ENCODE measurements at regions not wholly inside any gene's neighbourhood (a gene's known extent, or its start where the extent isn't known, plus 50 kb on each side); places are given as distances from the start of the nearest gene placed in this dataset.

DNA sequence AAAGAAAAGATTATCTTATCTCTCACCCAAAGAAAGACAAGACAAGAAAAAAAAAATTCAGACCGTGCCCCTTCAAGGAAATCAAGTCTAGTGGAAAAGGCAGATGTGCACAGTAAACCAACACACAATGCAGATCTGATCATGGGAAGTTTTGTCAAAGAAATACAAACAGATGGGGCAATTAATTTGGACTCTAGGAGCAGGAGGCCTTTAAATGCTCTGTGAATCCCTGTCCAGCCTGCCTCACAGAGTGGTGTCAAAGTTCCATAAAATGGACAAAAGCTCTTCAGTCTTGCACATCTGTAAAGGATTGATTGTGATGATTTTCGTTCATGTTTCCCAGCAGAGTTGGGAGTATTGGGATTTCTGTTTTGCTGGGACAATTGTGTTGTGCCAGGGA, 53.1 kb upstream of the TGM3 start:
- POLR2A ChIA-PET (ENCODE audit: unreplicated experiment), result no interaction called here
- H3K4me3 ChIP-seq (ENCODE audit: low read length), result no peak overlapping the region
- DNase-seq, result no peak
- peaks cover 68% of the 10 kb centered on the region for H3K27me3 ChIP-seq (ENCODE audit: low read length)
- TF ChIP-seq, protein P1, sequence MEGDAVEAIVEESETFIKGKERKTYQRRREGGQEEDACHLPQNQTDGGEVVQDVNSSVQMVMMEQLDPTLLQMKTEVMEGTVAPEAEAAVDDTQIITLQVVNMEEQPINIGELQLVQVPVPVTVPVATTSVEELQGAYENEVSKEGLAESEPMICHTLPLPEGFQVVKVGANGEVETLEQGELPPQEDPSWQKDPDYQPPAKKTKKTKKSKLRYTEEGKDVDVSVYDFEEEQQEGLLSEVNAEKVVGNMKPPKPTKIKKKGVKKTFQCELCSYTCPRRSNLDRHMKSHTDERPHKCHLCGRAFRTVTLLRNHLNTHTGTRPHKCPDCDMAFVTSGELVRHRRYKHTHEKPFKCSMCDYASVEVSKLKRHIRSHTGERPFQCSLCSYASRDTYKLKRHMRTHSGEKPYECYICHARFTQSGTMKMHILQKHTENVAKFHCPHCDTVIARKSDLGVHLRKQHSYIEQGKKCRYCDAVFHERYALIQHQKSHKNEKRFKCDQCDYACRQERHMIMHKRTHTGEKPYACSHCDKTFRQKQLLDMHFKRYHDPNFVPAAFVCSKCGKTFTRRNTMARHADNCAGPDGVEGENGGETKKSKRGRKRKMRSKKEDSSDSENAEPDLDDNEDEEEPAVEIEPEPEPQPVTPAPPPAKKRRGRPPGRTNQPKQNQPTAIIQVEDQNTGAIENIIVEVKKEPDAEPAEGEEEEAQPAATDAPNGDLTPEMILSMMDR (conservative IDR thresholded peaks at IDR 0.05; ENCODE audit: low read depth, low read length), result no peak
- no peak for TF ChIP-seq EZH2 (IDR thresholded peaks at IDR 0.05; ENCODE audit: low read length, unreplicated experiment)
- TF ChIP-seq EZH2phosphoT487 (IDR thresholded peaks at IDR 0.05; ENCODE audit: borderline replicate concordance, low read length), result no peak
- H3K27ac ChIP-seq (ENCODE audit: low read length), result no peak overlapping the region
- no TSS peak for BruUV-seq (replicated peaks)
- no peaks in the 10 kb centered on the region for H3K36me3 ChIP-seq (ENCODE audit: low read depth, low read length)
- CTCF ChIA-PET, result no interaction called here
- no peaks in the 10 kb centered on the region for H3K9me3 ChIP-seq (ENCODE audit: low read length)
- H2AFZ ChIP-seq (ENCODE audit: low read length), result no peak overlapping the region
- ATAC-seq, result no peak
- intact Hi-C loops (cut with micrococcal nuclease), result no loop called here
- no peaks in the 10 kb centered on the region for H3K9me2 ChIP-seq (replicated peaks; ENCODE audit: low read length)
- H3K79me2 ChIP-seq (ENCODE audit: low read length), result no peaks in the 10 kb centered on the region
- no peaks in the 10 kb centered on the region for H3K4me1 ChIP-seq (ENCODE audit: insufficient read depth, low read length)
- no peak overlapping the region for H3K4me2 ChIP-seq (ENCODE audit: low read length)
- H3K9ac ChIP-seq (ENCODE audit: low read length), result no peak overlapping the region
- H4K20me1 ChIP-seq (ENCODE audit: low read length), result no peaks in the 10 kb centered on the region
- no peaks in the 10 kb centered on the region for H3F3A ChIP-seq (ENCODE audit: low read length, unreplicated experiment)

- ATAC-seq, result no peak
These were observed 51.3 kb upstream of the TGM3 start for GRCh38 chr20:2244523-2244922.

GRCh38 chr20:2244993-2245392, 50.8 kb upstream of the TGM3 start:
- Histone ChIP-seq H3K27me3 (ENCODE audit: low read length) (peaks cover 71% of the 10 kb centered on the region), H3K9me2 (replicated peaks; ENCODE audit: low read length) (no peaks in the 10 kb centered on the region), H3K27ac (ENCODE audit: low read length) (no peak overlapping the region), H3K4me1 (ENCODE audit: insufficient read depth, low read length) (no peaks in the 10 kb centered on the region), H3K4me2 (ENCODE audit: low read length) (no peak overlapping the region), H3F3A (ENCODE audit: low read length, unreplicated experiment) (no peaks in the 10 kb centered on the region), H3K9me3 (ENCODE audit: low read length) (no peaks in the 10 kb centered on the region), H2AFZ (ENCODE audit: low read length) (no peak overlapping the region), H3K79me2 (ENCODE audit: low read length) (no peaks in the 10 kb centered on the region), H3K36me3 (ENCODE audit: low read depth, low read length) (no peaks in the 10 kb centered on the region), H4K20me1 (ENCODE audit: low read length) (no peaks in the 10 kb centered on the region), H3K4me3 (ENCODE audit: low read length) (no peak overlapping the region), H3K9ac (ENCODE audit: low read length) (no peak overlapping the region)
- no peak for DNase-seq
- no TSS peak for BruUV-seq (replicated peaks)
- no peak for TF ChIP-seq EZH2 (IDR thresholded peaks at IDR 0.05; ENCODE audit: low read length, unreplicated experiment)
- TF ChIP-seq, protein P1 (conservative IDR thresholded peaks at IDR 0.05; ENCODE audit: low read depth, low read length), result no peak
- TF ChIP-seq EZH2phosphoT487 (IDR thresholded peaks at IDR 0.05; ENCODE audit: borderline replicate concordance, low read length), result no peak
- ChIA-PET POLR2A (ENCODE audit: unreplicated experiment) (no interaction called here), CTCF (no interaction called here)
- intact Hi-C loops (cut with micrococcal nuclease), result no loop called here
- no peak for ATAC-seq

More at GRCh38 chr20:2244523-2244922, 51.3 kb upstream of the TGM3 start:
- TF ChIP-seq EZH2 (IDR thresholded peaks at IDR 0.05; ENCODE audit: low read length, unreplicated experiment), result no peak
- TF ChIP-seq, protein P1 (conservative IDR thresholded peaks at IDR 0.05; ENCODE audit: low read depth, low read length), result no peak
- TF ChIP-seq EZH2phosphoT487 (IDR thresholded peaks at IDR 0.05; ENCODE audit: borderline replicate concordance, low read length), result no peak
- H3K36me3 ChIP-seq (ENCODE audit: low read depth, low read length), result no peaks in the 10 kb centered on the region
- H4K20me1 ChIP-seq (ENCODE audit: low read length), result no peaks in the 10 kb centered on the region
- CTCF ChIA-PET, result no interaction called here
- BruUV-seq (replicated peaks), result no TSS peak
- H3K4me1 ChIP-seq (ENCODE audit: insufficient read depth, low read length), result no peaks in the 10 kb centered on the region
- no peaks in the 10 kb centered on the region for H3K9me3 ChIP-seq (ENCODE audit: low read length)
- H3K9me2 ChIP-seq (replicated peaks; ENCODE audit: low read length), result no peaks in the 10 kb centered on the region
- H3F3A ChIP-seq (ENCODE audit: low read length, unreplicated experiment), result no peaks in the 10 kb centered on the region
- no peak overlapping the region for H3K4me3 ChIP-seq (ENCODE audit: low read length)
- no peak overlapping the region for H3K27ac ChIP-seq (ENCODE audit: low read length)
- H2AFZ ChIP-seq (ENCODE audit: low read length), result no peak overlapping the region
- POLR2A ChIA-PET (ENCODE audit: unreplicated experiment), result no interaction called here
- no peak overlapping the region for H3K9ac ChIP-seq (ENCODE audit: low read length)
- H3K79me2 ChIP-seq (ENCODE audit: low read length), result no peaks in the 10 kb centered on the region
- DNase-seq, result no peak
- H3K4me2 ChIP-seq (ENCODE audit: low read length), result no peak overlapping the region
- H3K27me3 ChIP-seq (ENCODE audit: low read length), result peaks cover 71% of the 10 kb centered on the region
- intact Hi-C loops (cut with micrococcal nuclease), result no loop called here
